ENCODE measurements at regions not wholly inside any gene's neighbourhood (a gene's known extent, or its start where the extent isn't known, plus 50 kb on each side); places are given as distances from the start of the nearest gene placed in this dataset.
"Not testable (repeated sequence)": the region's sequence is repeated elsewhere in the genome, so short reads cannot be mapped to it uniquely, and the experiment has no call there.

DNA sequence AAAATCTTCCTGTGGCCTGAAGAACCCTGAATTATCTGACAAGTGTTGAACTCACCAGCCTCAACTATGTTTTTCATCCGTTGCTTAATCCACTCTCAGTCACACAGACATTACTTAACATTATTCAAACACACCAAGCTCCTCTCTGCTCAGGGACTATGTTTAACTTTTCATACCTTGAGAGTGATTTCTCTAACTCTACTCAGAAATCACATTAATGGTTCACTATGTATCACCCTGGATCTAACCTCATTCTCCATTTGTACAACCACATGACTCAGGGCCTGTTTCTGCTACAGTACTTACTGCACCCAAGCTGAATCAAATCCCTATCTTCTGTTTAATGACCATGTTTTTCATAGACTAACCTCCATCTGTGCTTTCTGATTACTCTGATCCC lies 553.7 kb upstream of the PRR20A start:
- ChIA-PET CTCF (no interaction called here), POLR2A (no interaction called here)
- Mint-ChIP-seq H3K27me3 (ENCODE audit: insufficient read depth, unreplicated experiment) (no peaks in the 10 kb centered on the region), H3K27ac (ENCODE audit: low read depth, unreplicated experiment) (no peak overlapping the region), H3K36me3 (ENCODE audit: insufficient read depth, unreplicated experiment) (no peaks in the 10 kb centered on the region), H3K4me3 (ENCODE audit: unreplicated experiment) (no peak overlapping the region), H3K9me3 (ENCODE audit: unreplicated experiment) (peaks cover 8% of the 10 kb centered on the region), H3K4me1 (ENCODE audit: insufficient read depth, unreplicated experiment) (no peaks in the 10 kb centered on the region)
- TF ChIP-seq, protein P1, sequence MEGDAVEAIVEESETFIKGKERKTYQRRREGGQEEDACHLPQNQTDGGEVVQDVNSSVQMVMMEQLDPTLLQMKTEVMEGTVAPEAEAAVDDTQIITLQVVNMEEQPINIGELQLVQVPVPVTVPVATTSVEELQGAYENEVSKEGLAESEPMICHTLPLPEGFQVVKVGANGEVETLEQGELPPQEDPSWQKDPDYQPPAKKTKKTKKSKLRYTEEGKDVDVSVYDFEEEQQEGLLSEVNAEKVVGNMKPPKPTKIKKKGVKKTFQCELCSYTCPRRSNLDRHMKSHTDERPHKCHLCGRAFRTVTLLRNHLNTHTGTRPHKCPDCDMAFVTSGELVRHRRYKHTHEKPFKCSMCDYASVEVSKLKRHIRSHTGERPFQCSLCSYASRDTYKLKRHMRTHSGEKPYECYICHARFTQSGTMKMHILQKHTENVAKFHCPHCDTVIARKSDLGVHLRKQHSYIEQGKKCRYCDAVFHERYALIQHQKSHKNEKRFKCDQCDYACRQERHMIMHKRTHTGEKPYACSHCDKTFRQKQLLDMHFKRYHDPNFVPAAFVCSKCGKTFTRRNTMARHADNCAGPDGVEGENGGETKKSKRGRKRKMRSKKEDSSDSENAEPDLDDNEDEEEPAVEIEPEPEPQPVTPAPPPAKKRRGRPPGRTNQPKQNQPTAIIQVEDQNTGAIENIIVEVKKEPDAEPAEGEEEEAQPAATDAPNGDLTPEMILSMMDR (IDR thresholded peaks at IDR 0.05; ENCODE audit: unreplicated experiment), result no peak
- intact Hi-C loops (cut with micrococcal nuclease), result no loop called here
- DNase-seq (ENCODE audit: unreplicated experiment), result no peak
- no TSS peak for BruUV-seq (replicated peaks)

- H3K27me3 Mint-ChIP-seq (ENCODE audit: insufficient read depth, unreplicated experiment), result no peaks in the 10 kb centered on the region
- H3K4me1 Mint-ChIP-seq (ENCODE audit: insufficient read depth, unreplicated experiment), result no peaks in the 10 kb centered on the region
- DNase-seq (ENCODE audit: unreplicated experiment), result no peak
- no peaks in the 10 kb centered on the region for H3K36me3 Mint-ChIP-seq (ENCODE audit: insufficient read depth, unreplicated experiment)
- no peak overlapping the region for H3K27ac Mint-ChIP-seq (ENCODE audit: low read depth, unreplicated experiment)
- H3K9me3 Mint-ChIP-seq (ENCODE audit: unreplicated experiment), result no peaks in the 10 kb centered on the region
- no peak overlapping the region for H3K4me3 Mint-ChIP-seq (ENCODE audit: unreplicated experiment)
- CTCF ChIA-PET, result no interaction called here
- BruUV-seq (replicated peaks), result no TSS peak
- POLR2A ChIA-PET, result no interaction called here
- intact Hi-C loops (cut with micrococcal nuclease), result no loop called here
- TF ChIP-seq, protein P1 (IDR thresholded peaks at IDR 0.05; ENCODE audit: unreplicated experiment), result no peak
Measured at GRCh38 chr13:56615572-56615971, 525.1 kb upstream of the PRR20A start.

- Mint-ChIP-seq H3K4me3 (ENCODE audit: unreplicated experiment) (no peak overlapping the region), H3K36me3 (ENCODE audit: insufficient read depth, unreplicated experiment) (no peaks in the 10 kb centered on the region), H3K27me3 (ENCODE audit: insufficient read depth, unreplicated experiment) (no peaks in the 10 kb centered on the region), H3K4me1 (ENCODE audit: insufficient read depth, unreplicated experiment) (no peaks in the 10 kb centered on the region), H3K9me3 (ENCODE audit: unreplicated experiment) (no peaks in the 10 kb centered on the region), H3K27ac (ENCODE audit: low read depth, unreplicated experiment) (no peak overlapping the region)
- BruUV-seq (replicated peaks), result no TSS peak
- no peak for DNase-seq (ENCODE audit: unreplicated experiment)
- intact Hi-C loops (cut with micrococcal nuclease), result no loop called here
- TF ChIP-seq, protein P1 (IDR thresholded peaks at IDR 0.05; ENCODE audit: unreplicated experiment), result no peak
- POLR2A ChIA-PET, result no interaction called here
- CTCF ChIA-PET, result interaction anchor here (0.5 kb wide), 1 partner anchor 23 kb away, joined by 3 read pairs; no protein-coding TSS in a partner anchor
Measured at GRCh38 chr13:56622840-56623239, 517.9 kb upstream of the PRR20A start.

DNA sequence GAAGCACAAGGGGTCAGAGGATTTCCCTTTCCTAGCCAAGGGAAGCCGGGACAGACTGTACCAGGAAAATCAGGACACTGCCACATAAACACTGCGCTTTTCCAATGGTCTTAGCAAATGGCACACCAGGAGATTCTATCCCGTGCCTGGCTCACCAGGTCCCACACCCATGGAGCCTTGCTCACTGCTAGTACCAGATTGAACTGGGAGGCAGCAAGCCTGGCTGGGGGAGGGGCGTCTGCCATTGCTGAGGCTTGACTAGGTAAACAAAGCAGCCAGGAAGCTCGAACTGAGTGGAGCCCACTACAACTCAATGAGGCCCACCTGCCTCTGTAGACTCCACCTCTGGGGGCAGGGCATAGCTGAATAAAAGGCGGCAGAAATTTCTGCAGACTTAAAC lies 511.8 kb upstream of the PRR20A start:
- H3K9me3 Mint-ChIP-seq (ENCODE audit: unreplicated experiment), result peaks cover 16% of the 10 kb centered on the region
- H3K36me3 Mint-ChIP-seq (ENCODE audit: insufficient read depth, unreplicated experiment); BruUV-seq (replicated peaks); H3K27me3 Mint-ChIP-seq (ENCODE audit: insufficient read depth, unreplicated experiment); POLR2A ChIA-PET; DNase-seq (ENCODE audit: unreplicated experiment); CTCF ChIA-PET; H3K4me3 Mint-ChIP-seq (ENCODE audit: unreplicated experiment); H3K27ac Mint-ChIP-seq (ENCODE audit: low read depth, unreplicated experiment); H3K4me1 Mint-ChIP-seq (ENCODE audit: insufficient read depth, unreplicated experiment); intact Hi-C loops (cut with micrococcal nuclease): not testable (repeated sequence)

GRCh38 chr13:56631060-56631459 lies 509.7 kb upstream of the PRR20A start:
- H3K27ac Mint-ChIP-seq (ENCODE audit: low read depth, unreplicated experiment); H3K4me3 Mint-ChIP-seq (ENCODE audit: unreplicated experiment); BruUV-seq (replicated peaks); intact Hi-C loops (cut with micrococcal nuclease); H3K4me1 Mint-ChIP-seq (ENCODE audit: insufficient read depth, unreplicated experiment); H3K36me3 Mint-ChIP-seq (ENCODE audit: insufficient read depth, unreplicated experiment); H3K27me3 Mint-ChIP-seq (ENCODE audit: insufficient read depth, unreplicated experiment); POLR2A ChIA-PET; DNase-seq (ENCODE audit: unreplicated experiment); CTCF ChIA-PET: not testable (repeated sequence)
- H3K9me3 Mint-ChIP-seq (ENCODE audit: unreplicated experiment), result peaks cover 16% of the 10 kb centered on the region

All from MCF 10A (cell line).